Motor neuron (in vitro differentiated cells): ENCODE measurements at regions not wholly inside any gene's neighbourhood (a gene's known extent, or its start where the extent isn't known, plus 50 kb on each side); places are given as distances from the start of the nearest gene placed in this dataset.

Source experiments
- ATAC-seq, 8 experiments: fragments of 200-7000 bp; cut with Tn5 transposase; replicated peaks in 6 of 8; 2 replicates each; pipeline ENCODE4 v1.8.0; 2021; ENCODE audit warnings: mild to moderate bottlenecking in 8 of 8, moderate library complexity in 8 of 8
- H3K27ac ChIP-seq, 2 donors: fragments of 250-450 bp; sonication (Bioruptor Pico); 2 replicates each; pipeline ENCODE4 v1.9.0; 2021; ENCODE audit warnings: antibody characterized with exemption in 2 of 2, mild to moderate bottlenecking in 2 of 2, moderate library complexity in 1 of 2
- H3K4me1 ChIP-seq, 2 donors: fragments of 250-450 bp; sonication (Bioruptor Pico); replicated peaks in 1 of 2; 2 replicates each; pipeline ENCODE4 v1.6.1; 2021; ENCODE audit warnings: antibody characterized with exemption in 2 of 2, mild to moderate bottlenecking in 2 of 2, moderate library complexity in 1 of 2
- H3K4me3 ChIP-seq, 5 donors: fragments of 250-450 bp; sonication (Bioruptor Pico); 2 replicates each; pipeline ENCODE4 v1.9.0; 2021; ENCODE audit warnings: antibody characterized with exemption in 5 of 5, mild to moderate bottlenecking in 5 of 5, moderate library complexity in 4 of 5
- WGBS, 10 experiments: fragments of 450-650 bp; shearing (Covaris generic); methylation state at CpG; one replicate each; pipeline ENCODE4 v1.0.0; 2022; 5-methylcytosine and 5-hydroxymethylcytosine counted together
- in situ Hi-C, 9 experiments: fragments of 400-800 bp; cut with MboI; loops; one replicate each; pipeline ENCODE4 v1.15.0; 2021; ENCODE audit warnings: low sequenced_read_pairs in 9 of 9, low pct_unique_long_range_greater_than_20kb in 2 of 9; ENCODE audit not compliant: unreplicated experiment in 9 of 9

DNA sequence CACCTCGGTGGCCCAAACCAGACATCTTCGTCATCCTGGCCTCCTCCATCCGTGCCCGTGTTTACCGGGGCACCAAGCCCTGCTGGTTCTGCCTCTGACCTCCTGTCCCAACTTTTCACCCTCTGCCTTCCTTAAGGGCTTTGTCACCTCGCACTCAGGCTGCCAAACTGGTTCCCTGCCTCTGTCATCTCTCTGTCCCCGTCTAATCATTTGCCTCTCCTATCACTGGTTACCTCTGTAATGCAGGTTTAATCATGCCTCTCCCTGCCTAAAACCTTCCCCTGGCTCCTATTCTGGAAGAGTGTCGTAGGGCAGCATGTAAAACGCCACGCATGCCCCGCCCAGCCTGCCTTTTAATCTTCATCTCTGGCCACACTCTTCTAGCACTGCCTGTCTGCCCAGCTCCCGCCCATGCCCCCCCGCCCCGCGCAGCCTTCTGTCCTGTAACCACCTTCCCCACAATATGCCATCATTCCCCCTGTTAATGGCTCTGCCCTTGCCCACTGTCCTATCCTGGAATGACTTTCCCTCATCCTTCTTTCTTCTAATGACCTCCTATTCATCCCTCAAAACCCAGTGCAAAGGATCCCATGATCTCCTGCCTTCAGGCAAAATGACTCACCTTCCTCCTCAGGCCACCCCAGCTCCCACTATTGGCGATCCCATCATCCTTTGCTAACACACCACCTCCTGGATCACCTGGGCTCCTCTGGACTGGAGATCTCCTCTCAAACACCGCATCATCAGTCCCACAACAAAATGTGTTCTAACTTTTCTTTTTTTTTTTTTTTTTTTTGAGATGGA lies 66.7 kb downstream of the PEX11G start:
- no peak for ATAC-seq
- in situ Hi-C loops: no loop called here
- Histone ChIP-seq H3K27ac (no peak overlapping the region), H3K4me1 (no peaks in the 10 kb centered on the region), H3K4me3 (no peak overlapping the region)
- WGBS, 10 experiments: 71 to 100% (median 100%) methylated on average over 1 to 4 of the region's 17 CpGs; no CpG with 5 or more reads in 2 of the 10 experiments
